GM12878 (cell line): ENCODE measurements at regions not wholly inside any gene's neighbourhood (a gene's known extent, or its start where the extent isn't known, plus 50 kb on each side); places are given as distances from the start of the nearest gene placed in this dataset.

Experiments
- ATAC-seq: fragments of 200-7000 bp; cut with Tn5 transposase; 3 replicates; pipeline ENCODE4 v1.9.1; 2020; ENCODE audit warnings: mild to moderate bottlenecking, moderate library complexity
- BruUV-seq: library from RNA; stranded (reverse); fragments of 400-500 nt; replicated peaks from 2 replicates; lab custom pipeline; 2021; lab: Mats Ljungman, UMichigan
- CTCF ChIA-PET: fragments of 300-600 bp; sonication (Branson Sonifier 250); formaldehyde crosslinking; extraction: SDS; loops from one replicate; lab custom pipeline; 2021; ENCODE audit warnings: inconsistent platforms; lab: Yijun Ruan, JAX
- POLR2A ChIA-PET: fragments of 350-600 bp; formaldehyde crosslinking; extraction: SDS; loops from one replicate; lab custom pipeline; 2021; ENCODE audit warnings: inconsistent platforms; lab: Charles Lee
- RAD21 ChIA-PET: fragments of 300-600 bp; sonication (Branson Sonifier 250); formaldehyde crosslinking; loops from one replicate; lab custom pipeline; 2023; ENCODE audit warnings: antibody characterized with exemption; ENCODE audit not compliant: unreplicated experiment; lab: Charles Lee
- SMC1A ChIA-PET: fragments of 300-600 bp; sonication (Branson Sonifier 250); formaldehyde crosslinking; loops from one replicate; lab custom pipeline; 2023; ENCODE audit not compliant: unreplicated experiment, uncharacterized antibody; lab: Charles Lee
- DNase-seq: peaks from one replicate; pipeline ENCODE4 v3.0.0-alpha.2; 2011; ENCODE audit warnings: low read depth, low spot score
- FAIRE-seq: peaks from 3 replicates; lab custom pipeline; 2011; peaks lifted over from hg19 to GRCh38; lab: Jason Lieb, UNC
- H2AFZ ChIP-seq: 2 replicates; pipeline ENCODE4 v1.6.0; 2011; ENCODE audit warnings: low read depth, low read length, control low read depth; ENCODE audit not compliant: control insufficient read depth
- H3K27ac ChIP-seq: 2 replicates; pipeline ENCODE4 v1.5.1; 2011; ENCODE audit warnings: control low read depth; ENCODE audit not compliant: control insufficient read depth, insufficient read depth
- H3K27me3 ChIP-seq, 2 experiments: replicated peaks in 1 of 2; 2 replicates each; pipeline versions ENCODE4 v1.6.0 to v1.6.1; 2011; ENCODE audit warnings: low read length in 1 of 2; ENCODE audit not compliant: control insufficient read depth in 2 of 2, insufficient read depth in 2 of 2
- H3K36me3 ChIP-seq, 2 experiments: 2 replicates each; pipeline ENCODE4 v1.5.1; 2011; ENCODE audit warnings: low read length in 1 of 2; ENCODE audit not compliant: control insufficient read depth in 2 of 2, insufficient read depth in 2 of 2
- H3K4me1 ChIP-seq: 2 replicates; pipeline ENCODE4 v1.6.1; 2011; ENCODE audit warnings: mild to moderate bottlenecking, low read length, moderate library complexity, mixed read lengths; ENCODE audit not compliant: control insufficient read depth, insufficient read depth
- H3K4me2 ChIP-seq: 2 replicates; pipeline ENCODE4 v1.6.0; 2011; ENCODE audit warnings: control low read depth; ENCODE audit not compliant: control insufficient read depth, insufficient read depth
- H3K4me3 ChIP-seq: fragments of 200-600 bp; sonication (generic); 2 replicates; pipeline ENCODE4 v1.5.1; 2016
- H3K79me2 ChIP-seq: 2 replicates; pipeline ENCODE4 v1.6.0; 2011; ENCODE audit warnings: low read length; ENCODE audit not compliant: control insufficient read depth, insufficient read depth
- H3K9ac ChIP-seq: 2 replicates; pipeline ENCODE4 v1.8.0; 2011; ENCODE audit warnings: low read length, control low read depth, mixed read lengths; ENCODE audit not compliant: control insufficient read depth, insufficient read depth
- H3K9me3 ChIP-seq: replicated peaks from 3 replicates; pipeline ENCODE4 v1.5.1; 2011; ENCODE audit warnings: mild to moderate bottlenecking, low read length; ENCODE audit not compliant: control insufficient read depth, insufficient read depth
- H4K20me1 ChIP-seq: 2 replicates; pipeline ENCODE4 v1.6.0; 2011; ENCODE audit not compliant: control insufficient read depth, insufficient read depth
- EGR1 ChIP-seq, 2 experiments: IDR thresholded peaks; 1 replicate in 1 of 2; 2 replicates in 1 of 2; pipeline ENCODE4 v1.6.1; 2011 to 2012; ENCODE audit warnings: low read depth in 2 of 2, low read length in 2 of 2, borderline replicate concordance in 1 of 2, mild to moderate bottlenecking in 1 of 2, moderate library complexity in 1 of 2
- EP300 ChIP-seq, 2 experiments: fragments of 150-350 bp in 1 of 2; IDR thresholded peaks; 2 replicates each; pipeline ENCODE4 v1.6.1; 2011 to 2012; ENCODE audit warnings: low read depth in 2 of 2, low read length in 2 of 2, borderline replicate concordance in 1 of 2, improper control_type of control experiment in 1 of 2, inconsistent platforms in 1 of 2; ENCODE audit not compliant: control insufficient read depth in 1 of 2
- ETV6 ChIP-seq, 2 experiments: fragments of 450-650 bp in 1 of 2; IDR thresholded peaks in 1 of 2; conservative IDR thresholded peaks in 1 of 2; 2 replicates each; pipeline ENCODE4 v1.6.1; 2014; ENCODE audit warnings: antibody characterized with exemption in 1 of 2, borderline replicate concordance in 1 of 2, low read depth in 1 of 2, mild to moderate bottlenecking in 1 of 2, moderate library complexity in 1 of 2
- HDGF ChIP-seq: fragments of 450-650 bp; IDR thresholded peaks from 2 replicates; pipeline ENCODE4 v1.6.1; 2016; ENCODE audit warnings: antibody characterized with exemption
- IKZF2 ChIP-seq, 2 experiments: fragments of 450-650 bp; IDR thresholded peaks; 2 replicates each; pipeline ENCODE4 v1.6.1; 2017; ENCODE audit warnings: mild to moderate bottlenecking in 2 of 2, moderate library complexity in 2 of 2
- KLF5 ChIP-seq: fragments of 450-650 bp; IDR thresholded peaks from 2 replicates; pipeline ENCODE4 v1.6.1; 2014; ENCODE audit warnings: mild to moderate bottlenecking; ENCODE audit not compliant: partially characterized antibody
- MEF2A ChIP-seq: IDR thresholded peaks from 2 replicates; pipeline ENCODE4 v1.6.1; 2011; ENCODE audit warnings: low read depth, mild to moderate bottlenecking, low read length, moderate library complexity; ENCODE audit not compliant: insufficient read depth
- MXI1 ChIP-seq: fragments of 150-350 bp; IDR thresholded peaks from 2 replicates; pipeline ENCODE4 v1.6.1; 2011; ENCODE audit warnings: low read depth, mild to moderate bottlenecking, inconsistent platforms, low read length, improper control_type of control experiment
- PAX5 ChIP-seq: IDR thresholded peaks from 2 replicates; pipeline ENCODE4 v1.6.1; 2011; ENCODE audit warnings: low read depth, low read length, borderline replicate concordance
- RCOR1 ChIP-seq: conservative IDR thresholded peaks from 2 replicates; pipeline ENCODE4 v1.6.1; 2012; ENCODE audit warnings: low read depth, low read length, improper control_type of control experiment
- TCF12 ChIP-seq: IDR thresholded peaks from 2 replicates; pipeline ENCODE4 v1.6.1; 2011; ENCODE audit warnings: low read depth, mild to moderate bottlenecking, low read length
- YBX1 ChIP-seq: fragments of 450-650 bp; IDR thresholded peaks from 2 replicates; pipeline ENCODE4 v1.6.1; 2016; ENCODE audit warnings: antibody characterized with exemption
- ZBTB4 ChIP-seq: fragments of 450-650 bp; formaldehyde crosslinking; IDR thresholded peaks from 2 replicates; pipeline ENCODE4 v1.4.0; 2022; ENCODE audit warnings: mild to moderate bottlenecking, moderate library complexity
- WGBS: methylation state at CpG from one replicate; pipeline ENCODE4 v1.1.6; 2016; ENCODE audit warnings: low lambda C conversion rate; ENCODE audit not compliant: insufficient replicate concordance, insufficient coverage; ENCODE audit errors: missing lambda C conversion rate; 5-methylcytosine and 5-hydroxymethylcytosine counted together
- in situ Hi-C: fragments of 300-500 bp; cut with MboI; formaldehyde crosslinking; loops from 9 replicates; pipeline ENCODE4 v1.14.3; 2018; ENCODE audit warnings: mixed read lengths
- intact Hi-C: fragments of 100-400 bp; cut with micrococcal nuclease; formaldehyde crosslinking; loops from one replicate; pipeline ENCODE4 v1.14.2; 2022; ENCODE audit not compliant: unreplicated experiment
- TF ChIP-seq, protein P1 (sequence below): fragments of 450-650 bp; formaldehyde crosslinking; IDR thresholded peaks from 2 replicates; pipeline ENCODE4 v1.5.0; 2022; ENCODE audit warnings: mild to moderate bottlenecking, missing genetic modification characterization
- TF ChIP-seq, protein P2 (sequence below): IDR thresholded peaks from 2 replicates; pipeline ENCODE4 v1.6.1; 2011; ENCODE audit warnings: borderline replicate concordance, low read depth, mild to moderate bottlenecking, moderate library complexity, mixed read lengths, low read length; ENCODE audit not compliant: insufficient read depth; ENCODE audit errors: extremely low read length

GRCh38 chr5:123950701-123951581, 439.0 kb downstream of the CSNK1G3 start:
- Histone ChIP-seq H3K27me3 (no peaks in the 10 kb centered on the region), H3K4me1 (no peaks in the 10 kb centered on the region), H2AFZ (no peak overlapping the region), H3K36me3 (no peaks in the 10 kb centered on the region), H3K27ac (no peak overlapping the region), H3K9ac (no peak overlapping the region), H3K9me3 (no peaks in the 10 kb centered on the region; the same call in 2 of the 3 replicates), H3K4me3 (no peak overlapping the region), H4K20me1 (no peaks in the 10 kb centered on the region), H3K4me2 (no peak overlapping the region), H3K79me2 (no peaks in the 10 kb centered on the region)
- WGBS = 20% methylated on average over 10 of the region's 10 CpGs
- ChIA-PET POLR2A (no interaction called here), SMC1A (interaction anchor here (1.0 kb wide), 1 partner anchor 619 kb away, joined by 3 read pairs; no protein-coding TSS in a partner anchor), CTCF (no interaction called here), RAD21 (no interaction called here)
- DNase-seq (no peak), ATAC-seq (no peak), FAIRE-seq (no peak)
- in situ Hi-C loops (no loop called here), intact Hi-C loops (no loop called here)
- BruUV-seq = no TSS peak
- TF ChIP-seq RCOR1 (no peak), IKZF2 (IDR thresholded peaks at IDR 0.05) (no peak), MXI1 (no peak), ETV6 (conservative IDR thresholded peaks at IDR 0.05 in 1 of 2, IDR thresholded peaks at IDR 0.05 in 1 of 2; ENCODE audit: borderline replicate concordance in 1 of 2, low read depth in 1 of 2) (no peak), ZBTB4 (CRISPR knock-in tag) (no peak), HDGF (no peak), EP300 (IDR thresholded peaks at IDR 0.05; ENCODE audit: borderline replicate concordance in 1 of 2, control insufficient read depth in 1 of 2, low read depth in 2 of 2, low read length in 2 of 2) (no peak), EGR1 (IDR thresholded peaks at IDR 0.05; ENCODE audit: borderline replicate concordance in 1 of 2, low read depth in 2 of 2, low read length in 2 of 2) (no peak), TCF12 (no peak), YBX1 (no peak), MEF2A (no peak), PAX5 (no peak), KLF5 (no peak)
- TF ChIP-seq, protein P1, sequence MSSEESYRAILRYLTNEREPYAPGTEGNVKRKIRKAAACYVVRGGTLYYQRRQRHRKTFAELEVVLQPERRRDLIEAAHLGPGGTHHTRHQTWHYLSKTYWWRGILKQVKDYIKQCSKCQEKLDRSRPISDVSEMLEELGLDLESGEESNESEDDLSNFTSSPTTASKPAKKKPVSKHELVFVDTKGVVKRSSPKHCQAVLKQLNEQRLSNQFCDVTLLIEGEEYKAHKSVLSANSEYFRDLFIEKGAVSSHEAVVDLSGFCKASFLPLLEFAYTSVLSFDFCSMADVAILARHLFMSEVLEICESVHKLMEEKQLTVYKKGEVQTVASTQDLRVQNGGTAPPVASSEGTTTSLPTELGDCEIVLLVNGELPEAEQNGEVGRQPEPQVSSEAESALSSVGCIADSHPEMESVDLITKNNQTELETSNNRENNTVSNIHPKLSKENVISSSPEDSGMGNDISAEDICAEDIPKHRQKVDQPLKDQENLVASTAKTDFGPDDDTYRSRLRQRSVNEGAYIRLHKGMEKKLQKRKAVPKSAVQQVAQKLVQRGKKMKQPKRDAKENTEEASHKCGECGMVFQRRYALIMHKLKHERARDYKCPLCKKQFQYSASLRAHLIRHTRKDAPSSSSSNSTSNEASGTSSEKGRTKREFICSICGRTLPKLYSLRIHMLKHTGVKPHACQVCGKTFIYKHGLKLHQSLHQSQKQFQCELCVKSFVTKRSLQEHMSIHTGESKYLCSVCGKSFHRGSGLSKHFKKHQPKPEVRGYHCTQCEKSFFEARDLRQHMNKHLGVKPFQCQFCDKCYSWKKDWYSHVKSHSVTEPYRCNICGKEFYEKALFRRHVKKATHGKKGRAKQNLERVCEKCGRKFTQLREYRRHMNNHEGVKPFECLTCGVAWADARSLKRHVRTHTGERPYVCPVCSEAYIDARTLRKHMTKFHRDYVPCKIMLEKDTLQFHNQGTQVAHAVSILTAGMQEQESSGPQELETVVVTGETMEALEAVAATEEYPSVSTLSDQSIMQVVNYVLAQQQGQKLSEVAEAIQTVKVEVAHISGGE (CRISPR knock-in tag) = no peak
- TF ChIP-seq, protein P2, sequence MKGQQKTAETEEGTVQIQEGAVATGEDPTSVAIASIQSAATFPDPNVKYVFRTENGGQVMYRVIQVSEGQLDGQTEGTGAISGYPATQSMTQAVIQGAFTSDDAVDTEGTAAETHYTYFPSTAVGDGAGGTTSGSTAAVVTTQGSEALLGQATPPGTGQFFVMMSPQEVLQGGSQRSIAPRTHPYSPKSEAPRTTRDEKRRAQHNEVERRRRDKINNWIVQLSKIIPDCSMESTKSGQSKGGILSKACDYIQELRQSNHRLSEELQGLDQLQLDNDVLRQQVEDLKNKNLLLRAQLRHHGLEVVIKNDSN = no peak
